ENCODE measurements at regions not wholly inside any gene's neighbourhood (a gene's known extent, or its start where the extent isn't known, plus 50 kb on each side); places are given as distances from the start of the nearest gene placed in this dataset.

GRCh38 chr1:239807361-239807760 is 284.3 kb upstream of the FMN2 start:
- ATAC-seq (no peak), DNase-seq (ENCODE audit: low spot score) (no peak)
- Histone ChIP-seq H3K4me2 (no peak overlapping the region), H3K27ac (ENCODE audit: low read depth) (no peak overlapping the region), H3F3A (replicated peaks; ENCODE audit: low read depth) (no peaks in the 10 kb centered on the region; the same call in 1 of the 2 replicates), H3K79me2 (replicated peaks; ENCODE audit: insufficient read depth) (no peaks in the 10 kb centered on the region), H3K9me2 (ENCODE audit: insufficient read depth) (no peaks in the 10 kb centered on the region), H3K27me3 (ENCODE audit: insufficient read depth) (no peaks in the 10 kb centered on the region), H3K4me1 (ENCODE audit: insufficient read depth) (peaks cover 31% of the 10 kb centered on the region), H3K4me3 (no peak overlapping the region), H3K36me3 (ENCODE audit: insufficient read depth) (no peaks in the 10 kb centered on the region), H2AFZ (no peak overlapping the region), H4K20me1 (replicated peaks; ENCODE audit: insufficient read depth) (no peaks in the 10 kb centered on the region)
- 0 out of 3 replicates have a peak, but pooled peaks cover 2% of the 10 kb centered on the region for H3K36me3 Mint-ChIP-seq (ENCODE audit: low read depth)
- H3K27ac Mint-ChIP-seq: no peak overlapping the region
- no peak for TF ChIP-seq ZNF331 (CRISPR knock-in tag; IDR thresholded peaks at IDR 0.05; ENCODE audit: low read depth)
- no peak for TF ChIP-seq ZNF462 (CRISPR knock-in tag; IDR thresholded peaks at IDR 0.05)
- no peak for TF ChIP-seq CTCF (conservative IDR thresholded peaks at IDR 0.05; ENCODE audit: low read depth in 2 of 2)
- no peak for TF ChIP-seq ZNF114 (CRISPR knock-in tag; IDR thresholded peaks at IDR 0.05)
- TF ChIP-seq EZH2phosphoT487 (IDR thresholded peaks at IDR 0.05; ENCODE audit: unreplicated experiment): no peak
- H3K27me3 Mint-ChIP-seq (ENCODE audit: insufficient read depth, low read depth, poor library complexity): peaks cover 10% of the 10 kb centered on the region
- no peak overlapping the region for H3K4me3 Mint-ChIP-seq
- H3K4me1 Mint-ChIP-seq: peaks cover 44% of the 10 kb centered on the region
- H3K9me3 Mint-ChIP-seq: no peaks in the 10 kb centered on the region; the same call in 2 of the 3 replicates

All from GM23338 (cell line).